Peyer's patch (tissue), 4 donors: ENCODE measurements at regions not wholly inside any gene's neighbourhood (a gene's known extent, or its start where the extent isn't known, plus 50 kb on each side); places are given as distances from the start of the nearest gene placed in this dataset.
"Not testable (repeated sequence)": the region's sequence is repeated elsewhere in the genome, so short reads cannot be mapped to it uniquely, and the experiment has no call there.

Source experiments
- DNase-seq, 3 donors: peaks; one replicate each; pipeline ENCODE4 v3.0.0-alpha.2; 2017 to 2019
- H3K27ac ChIP-seq, 4 donors: fragments of 200-600 bp; sonication (generic); one replicate each; pipeline ENCODE4 v1.5.1; 2016 to 2019
- H3K27me3 ChIP-seq, 2 donors: fragments of 200-600 bp; sonication (generic); one replicate each; pipeline ENCODE4 v1.5.1; 2019
- H3K36me3 ChIP-seq, 3 donors: fragments of 200-600 bp; sonication (generic); one replicate each; pipeline ENCODE4 v1.5.1; 2016 to 2019
- H3K4me1 ChIP-seq, 4 donors: fragments of 200-600 bp; sonication (generic); one replicate each; pipeline ENCODE4 v1.5.1; 2016 to 2019
- H3K4me3 ChIP-seq, 4 donors: fragments of 200-600 bp; sonication (generic); 1 replicate in 3 of 4; 2 replicates in 1 of 4; pipeline ENCODE4 v1.5.1; 2016 to 2019; ENCODE audit warnings: mild to moderate bottlenecking in 1 of 4
- H3K9me3 ChIP-seq, 4 donors: fragments of 200-600 bp; sonication (generic); one replicate each; pipeline ENCODE4 v1.5.1; 2016 to 2019; ENCODE audit warnings: mild to moderate bottlenecking in 1 of 4
- CTCF ChIP-seq, 6 experiments: fragments of 450-650 bp in 4 of 6; fragments of 200-600 bp in 2 of 6; sonication (generic) in 1 of 6; IDR thresholded peaks; one replicate each; pipeline ENCODE4 v1.5.1; 2017 to 2019; ENCODE audit warnings: antibody characterized with exemption in 6 of 6, mild to moderate bottlenecking in 3 of 6, moderate library complexity in 1 of 6
- POLR2A ChIP-seq, 2 donors: fragments of 450-650 bp; IDR thresholded peaks; one replicate each; pipeline ENCODE4 v1.5.1; 2017; ENCODE audit warnings: antibody characterized with exemption in 2 of 2, mild to moderate bottlenecking in 2 of 2, moderate library complexity in 2 of 2

GRCh38 chr4:133314991-133315390 lies 165.9 kb downstream of the PCDH10 start:
- Histone ChIP-seq H3K4me3 (no peak overlapping the region), H3K27me3 (no peaks in the 10 kb centered on the region), H3K4me1 (no peaks in the 10 kb centered on the region), H3K27ac (no peak overlapping the region), H3K36me3 (no peaks in the 10 kb centered on the region), H3K9me3 (no peaks in the 10 kb centered on the region)
- DNase-seq = no peak
- TF ChIP-seq POLR2A (IDR thresholded peaks at IDR 0.05) = no peak
- TF ChIP-seq CTCF (IDR thresholded peaks at IDR 0.05) = no peak

GRCh38 chr4:133287396-133287795 lies 138.3 kb downstream of the PCDH10 start:
- Histone ChIP-seq H3K9me3 (no peaks in the 10 kb centered on the region), H3K27me3 (no peaks in the 10 kb centered on the region), H3K27ac (no peak overlapping the region), H3K4me3 (no peak overlapping the region), H3K36me3 (no peaks in the 10 kb centered on the region), H3K4me1 (no peaks in the 10 kb centered on the region)
- TF ChIP-seq CTCF (IDR thresholded peaks at IDR 0.05) (no peak), POLR2A (IDR thresholded peaks at IDR 0.05) (no peak)
- DNase-seq = no peak

- no peaks in the 10 kb centered on the region for H3K4me1 ChIP-seq
- no peak for DNase-seq
- no peaks in the 10 kb centered on the region for H3K36me3 ChIP-seq
- H3K27me3 ChIP-seq = no peaks in the 10 kb centered on the region
- no peak overlapping the region for H3K4me3 ChIP-seq
- TF ChIP-seq CTCF (IDR thresholded peaks at IDR 0.05) (no peak), POLR2A (IDR thresholded peaks at IDR 0.05) (no peak)
- no peak overlapping the region for H3K27ac ChIP-seq
- no peaks in the 10 kb centered on the region for H3K9me3 ChIP-seq
Measured at GRCh38 chr4:133278591-133278990, 129.5 kb downstream of the PCDH10 start.

GRCh38 chr4:133277940-133278339 lies 128.8 kb downstream of the PCDH10 start:
- not testable (repeated sequence) for H3K27me3 ChIP-seq, H3K4me1 ChIP-seq, H3K4me3 ChIP-seq, H3K36me3 ChIP-seq, H3K9me3 ChIP-seq, H3K27ac ChIP-seq, DNase-seq

GRCh38 chr4:133275246-133275645 lies 126.2 kb downstream of the PCDH10 start:
- Histone ChIP-seq H3K4me3 (no peak overlapping the region), H3K27me3 (no peaks in the 10 kb centered on the region), H3K9me3 (no peaks in the 10 kb centered on the region), H3K4me1 (no peaks in the 10 kb centered on the region), H3K36me3 (no peaks in the 10 kb centered on the region), H3K27ac (no peak overlapping the region)
- TF ChIP-seq CTCF (IDR thresholded peaks at IDR 0.05) (no peak), POLR2A (IDR thresholded peaks at IDR 0.05) (no peak)
- no peak for DNase-seq

- Histone ChIP-seq H3K27ac (no peak overlapping the region), H3K4me3 (no peak overlapping the region), H3K9me3 (no peaks in the 10 kb centered on the region), H3K36me3 (no peaks in the 10 kb centered on the region), H3K4me1 (no peaks in the 10 kb centered on the region), H3K27me3 (no peaks in the 10 kb centered on the region)
- DNase-seq = no peak
- no peak for TF ChIP-seq POLR2A (IDR thresholded peaks at IDR 0.05)
- no peak for TF ChIP-seq CTCF (IDR thresholded peaks at IDR 0.05)
Measured at GRCh38 chr4:133273401-133273800, 124.3 kb downstream of the PCDH10 start.
